Mesodermal cell (in vitro differentiated cells): ENCODE measurements at regions not wholly inside any gene's neighbourhood (a gene's known extent, or its start where the extent isn't known, plus 50 kb on each side); places are given as distances from the start of the nearest gene placed in this dataset.
"Not testable (repeated sequence)": the region's sequence is repeated elsewhere in the genome, so short reads cannot be mapped to it uniquely, and the experiment has no call there.

ENCODE experiments used
- H3K27ac ChIP-seq: 2 replicates; pipeline ENCODE4 v1.7.0; 2013; ENCODE audit warnings: mild to moderate bottlenecking, low read depth, low read length, moderate library complexity; ENCODE audit not compliant: severe bottlenecking
- H3K36me3 ChIP-seq: 2 replicates; pipeline ENCODE4 v1.7.1; 2013; ENCODE audit warnings: mild to moderate bottlenecking, low read length, moderate library complexity; ENCODE audit not compliant: control insufficient read depth, insufficient read depth
- H3K4me1 ChIP-seq: one replicate; pipeline ENCODE4 v1.7.1; 2013; ENCODE audit warnings: mild to moderate bottlenecking, low read length; ENCODE audit not compliant: insufficient read depth, control insufficient read depth, poor library complexity, severe bottlenecking
- H3K4me3 ChIP-seq: 2 replicates; pipeline ENCODE4 v1.7.0; 2013; ENCODE audit warnings: low read length, control low read depth, mild to moderate bottlenecking; ENCODE audit not compliant: insufficient read depth, poor library complexity, severe bottlenecking; ENCODE audit errors: extremely low read depth
- H3K9me3 ChIP-seq: 2 replicates; pipeline ENCODE4 v1.7.1; 2013; ENCODE audit warnings: mild to moderate bottlenecking, low read length, moderate library complexity; ENCODE audit not compliant: control insufficient read depth
- WGBS, 2 experiments: methylation state at CpG; one replicate each; pipeline ENCODE4 v1.1.5; 2013; ENCODE audit warnings: missing lambda C conversion rate in 2 of 2; ENCODE audit not compliant: insufficient coverage in 2 of 2; 5-methylcytosine and 5-hydroxymethylcytosine counted together

DNA sequence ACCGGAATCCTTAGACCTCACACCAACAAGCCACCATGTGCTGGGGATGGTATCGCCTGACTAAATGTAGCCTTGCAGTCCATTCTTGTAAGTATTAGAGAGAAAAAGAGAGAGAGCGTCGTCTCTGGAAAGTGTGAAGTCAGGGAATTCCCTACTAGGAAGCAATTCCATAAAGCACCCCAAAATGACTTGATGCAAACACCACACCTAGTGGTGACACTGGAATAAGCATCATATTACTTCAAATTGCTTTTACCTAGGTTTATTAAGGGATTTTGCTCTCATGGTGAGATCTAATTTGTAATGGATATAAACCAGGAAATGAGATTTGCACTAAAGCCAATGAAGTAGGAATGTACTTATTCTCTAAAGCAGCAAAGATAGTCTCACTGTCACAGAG is 111.4 kb upstream of the METTL9 start:
- not testable (repeated sequence) for H3K9me3 ChIP-seq, H3K4me1 ChIP-seq, H3K27ac ChIP-seq, H3K36me3 ChIP-seq, H3K4me3 ChIP-seq
- no CpG with 5 or more reads among the region's 4 CpGs for WGBS, 2 experiments

DNA sequence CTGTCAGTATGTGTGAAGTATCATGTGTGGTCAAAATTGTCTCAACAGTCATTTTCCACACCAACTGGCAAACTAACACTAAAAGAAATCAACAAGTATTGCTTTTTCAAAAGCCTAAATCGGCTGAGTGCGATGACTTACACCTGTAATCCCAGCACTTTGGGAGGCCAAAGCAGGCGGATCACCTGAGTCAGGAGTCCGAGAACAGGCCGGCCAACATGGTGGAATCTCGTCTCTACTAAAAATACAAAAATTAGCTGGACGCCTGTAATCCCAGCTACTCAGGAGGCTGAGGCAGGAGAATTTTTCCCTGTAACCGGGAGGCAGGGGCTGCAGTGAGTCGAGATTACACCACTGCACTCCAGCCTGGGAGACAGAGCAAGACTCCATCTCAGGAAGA is 100.3 kb upstream of the METTL9 start:
- H3K4me1 ChIP-seq, H3K36me3 ChIP-seq, H3K4me3 ChIP-seq, H3K9me3 ChIP-seq, H3K27ac ChIP-seq: not testable (repeated sequence)
- no CpG with 5 or more reads among the region's 9 CpGs for WGBS, 2 experiments

DNA sequence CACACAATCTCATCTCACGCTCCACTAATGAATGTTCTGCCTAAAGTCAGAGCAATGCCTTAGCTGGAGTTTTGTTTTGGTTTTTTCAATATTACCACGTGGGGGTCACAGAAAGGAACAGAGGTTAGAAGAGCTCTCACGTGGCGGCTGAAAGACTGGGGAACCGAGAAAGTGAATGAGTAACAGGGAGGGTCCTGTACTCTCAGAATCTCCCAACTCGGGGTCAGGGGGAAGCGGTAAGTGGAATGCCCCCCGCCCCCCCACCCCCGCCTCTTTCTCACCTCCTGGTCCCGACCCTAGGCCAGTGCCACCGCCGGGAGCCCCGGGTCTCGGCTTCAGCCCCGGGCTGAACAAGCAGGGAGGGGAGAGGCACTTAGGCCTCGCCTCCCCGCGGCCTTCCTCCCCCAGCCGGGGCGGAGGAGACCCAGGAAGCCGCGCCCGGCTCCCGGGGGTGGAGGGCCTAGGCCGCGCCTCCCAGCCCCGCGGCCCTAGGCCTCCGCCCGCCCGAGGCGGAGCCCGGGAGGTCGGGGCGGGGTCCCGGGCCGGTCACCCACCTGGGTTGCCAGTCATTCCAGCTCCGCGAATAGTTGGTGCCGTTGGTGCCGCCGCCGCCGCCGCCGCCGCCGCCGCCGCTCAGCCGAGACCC is 98.0 kb upstream of the METTL9 start:
- WGBS, 2 experiments: 0 to 3% methylated on average over 2 to 14 of the region's 51 CpGs
- H3K36me3 ChIP-seq, H3K4me1 ChIP-seq, H3K9me3 ChIP-seq: not testable (repeated sequence)
- H3K4me3 ChIP-seq: peak overlapping the region; percentile 64
- H3K27ac ChIP-seq: peak overlapping the region; percentile 90

- H3K4me3 ChIP-seq: peak overlapping the region; percentile 64
Observed at GRCh38 chr16:21501869-21502667, 97.3 kb upstream of the METTL9 start.

GRCh38 chr16:21503574-21503920 is 95.8 kb upstream of the METTL9 start:
- not testable (repeated sequence) for H3K9me3 ChIP-seq, H3K27ac ChIP-seq, H3K4me1 ChIP-seq, H3K4me3 ChIP-seq
- WGBS, 2 experiments: 94 to 99% methylated on average over 6 of the region's 6 CpGs
- H3K36me3 ChIP-seq: peaks cover 25% of the 10 kb centered on the region

More at GRCh38 chr16:21501869-21502667, 97.3 kb upstream of the METTL9 start:
- peaks cover 14% of the 10 kb centered on the region for H3K36me3 ChIP-seq
- H3K4me1 ChIP-seq: peaks cover 2% of the 10 kb centered on the region
- no peaks in the 10 kb centered on the region for H3K9me3 ChIP-seq
- peak overlapping the region; percentile 90 for H3K27ac ChIP-seq
- WGBS, 2 experiments: 0 to 1% methylated on average over 53 to 58 of the region's 91 CpGs

DNA sequence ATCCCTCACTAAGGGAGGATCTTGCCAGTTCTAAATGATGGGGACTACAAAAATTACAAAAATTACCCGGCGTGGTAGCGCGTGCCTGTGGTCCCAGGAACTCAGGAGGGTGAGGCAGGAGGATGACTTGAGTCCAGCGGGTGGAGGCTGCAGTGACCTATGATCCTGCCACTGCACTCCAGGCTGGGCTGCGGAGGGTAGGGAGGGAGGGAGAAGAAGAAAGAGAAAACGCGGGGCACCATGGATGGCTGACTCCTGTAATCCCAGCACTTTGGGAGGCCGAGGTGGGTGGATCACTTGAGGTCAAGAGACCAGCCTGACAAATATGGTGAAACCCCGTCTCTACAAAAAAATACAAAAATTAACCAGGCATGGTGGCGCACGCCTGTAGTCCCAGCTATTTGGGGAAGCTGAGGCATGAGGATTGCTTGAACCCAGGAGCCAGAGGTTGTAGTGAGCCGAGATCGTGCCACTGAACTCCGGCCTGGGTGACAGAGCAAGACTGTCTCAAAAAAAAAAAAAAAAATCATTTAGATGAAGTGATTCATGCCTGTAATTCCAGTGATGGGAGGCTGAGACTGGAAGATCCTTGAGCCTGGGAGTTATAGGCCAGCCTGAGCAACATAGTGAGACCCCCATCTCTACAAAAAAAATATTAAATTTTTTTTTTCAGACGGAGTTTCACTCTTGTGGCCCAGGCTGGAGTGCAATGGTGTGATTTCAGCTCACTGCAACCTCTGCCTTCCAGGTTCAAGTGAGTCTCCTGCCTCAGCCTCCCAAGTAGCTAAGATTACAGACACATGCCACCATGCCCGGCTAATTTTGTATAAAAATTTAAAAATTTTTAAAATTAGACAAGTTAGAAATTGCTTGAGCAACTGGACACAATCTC is 95.2 kb upstream of the METTL9 start:
- not testable (repeated sequence) for H3K4me3 ChIP-seq, H3K27ac ChIP-seq, H3K4me1 ChIP-seq, H3K9me3 ChIP-seq
- WGBS, 2 experiments: 94 to 96% methylated on average over 14 to 15 of the region's 17 CpGs
- H3K36me3 ChIP-seq: peaks cover 30% of the 10 kb centered on the region

DNA sequence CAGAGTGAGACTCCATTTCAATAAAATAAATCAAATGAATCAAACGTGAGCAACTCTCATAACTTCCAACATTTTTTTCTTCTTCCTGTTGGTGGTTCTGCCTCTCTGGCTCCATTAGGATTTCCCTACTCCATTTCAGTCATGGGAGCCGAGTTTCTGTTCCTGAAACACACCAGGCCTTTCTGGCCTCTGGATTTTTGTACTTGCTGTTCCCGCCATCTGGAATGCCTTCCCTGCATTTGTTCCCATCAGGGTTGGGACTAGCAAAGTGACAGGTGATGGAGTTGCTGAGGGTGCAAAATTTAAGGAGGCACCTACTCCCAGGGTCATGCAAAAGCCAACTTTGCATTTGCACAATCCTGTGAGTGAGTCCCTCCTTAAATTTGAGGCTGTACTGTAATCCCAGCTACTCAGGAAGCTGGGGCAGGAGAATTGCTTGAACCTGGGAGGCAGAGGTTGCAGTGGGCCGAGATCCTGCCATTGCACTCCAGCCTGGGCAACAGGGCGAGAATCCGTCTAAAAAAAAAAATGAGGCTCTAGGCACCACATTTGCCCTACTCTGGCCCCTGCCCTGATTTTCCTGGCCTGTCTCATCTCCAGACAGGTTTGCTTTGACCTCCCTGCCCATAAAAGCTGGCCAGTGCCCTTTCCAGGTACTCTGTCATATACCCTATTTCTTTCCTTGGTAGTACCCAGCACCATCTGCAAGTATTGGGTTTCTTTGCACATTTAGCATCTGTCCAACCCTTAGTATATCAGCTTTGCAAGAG is 93.4 kb upstream of the METTL9 start:
- H3K4me3 ChIP-seq, H3K9me3 ChIP-seq, H3K4me1 ChIP-seq, H3K27ac ChIP-seq: not testable (repeated sequence)
- WGBS, 2 experiments: 93 to 96% methylated on average over 4 of the region's 6 CpGs
- H3K36me3 ChIP-seq: peaks cover 34% of the 10 kb centered on the region

- H3K27ac ChIP-seq, H3K4me3 ChIP-seq, H3K9me3 ChIP-seq: not testable (repeated sequence)
- peaks cover 13% of the 10 kb centered on the region for H3K4me1 ChIP-seq
- 91 to 94% methylated on average over 15 to 21 of the region's 23 CpGs for WGBS, 2 experiments
- peaks cover 34% of the 10 kb centered on the region for H3K36me3 ChIP-seq
Observed at GRCh38 chr16:21506857-21507456, 92.4 kb upstream of the METTL9 start.

- not testable (repeated sequence) for H3K27ac ChIP-seq, H3K4me3 ChIP-seq, H3K9me3 ChIP-seq
- WGBS, 2 experiments: 94 to 95% methylated on average over 4 to 10 of the region's 15 CpGs
- H3K4me1 ChIP-seq: peaks cover 21% of the 10 kb centered on the region
- peaks cover 43% of the 10 kb centered on the region for H3K36me3 ChIP-seq
Observed at GRCh38 chr16:21507631-21508305, 91.6 kb upstream of the METTL9 start.
